Neural cell (in vitro differentiated cells): ENCODE measurements at regions not wholly inside any gene's neighbourhood (a gene's known extent, or its start where the extent isn't known, plus 50 kb on each side); places are given as distances from the start of the nearest gene placed in this dataset.

Source experiments
- EP300 ChIP-seq: fragments of 450-650 bp; conservative IDR thresholded peaks from 2 replicates; pipeline ENCODE4 v1.6.1; 2014; ENCODE audit warnings: antibody characterized with exemption, mild to moderate bottlenecking, moderate library complexity; ENCODE audit not compliant: poor library complexity, severe bottlenecking
- EZH2 ChIP-seq: fragments of 200-600, 300-800 bp; shearing (Covaris generic), sonication (generic); IDR thresholded peaks from 2 replicates; pipeline ENCODE4 v1.6.1; 2014; ENCODE audit warnings: antibody characterized with exemption, low read length, borderline replicate concordance, mild to moderate bottlenecking; ENCODE audit not compliant: insufficient read depth, poor library complexity, severe bottlenecking
- MXI1 ChIP-seq: fragments of 450-650 bp; conservative IDR thresholded peaks from 2 replicates; pipeline ENCODE4 v1.6.1; 2014; ENCODE audit warnings: antibody characterized with exemption, mild to moderate bottlenecking; ENCODE audit not compliant: poor library complexity, severe bottlenecking
- POLR2AphosphoS5 ChIP-seq: IDR thresholded peaks from 2 replicates; pipeline ENCODE4 v1.6.1; 2012
- REST ChIP-seq: IDR thresholded peaks from 2 replicates; pipeline ENCODE4 v1.6.1; 2012; ENCODE audit warnings: borderline replicate concordance
- TF ChIP-seq, protein P1 (sequence below): fragments of 450-650 bp; IDR thresholded peaks from 2 replicates; pipeline ENCODE4 v1.5.1; 2014; ENCODE audit warnings: antibody characterized with exemption, mild to moderate bottlenecking, moderate library complexity; ENCODE audit not compliant: poor library complexity, severe bottlenecking

DNA sequence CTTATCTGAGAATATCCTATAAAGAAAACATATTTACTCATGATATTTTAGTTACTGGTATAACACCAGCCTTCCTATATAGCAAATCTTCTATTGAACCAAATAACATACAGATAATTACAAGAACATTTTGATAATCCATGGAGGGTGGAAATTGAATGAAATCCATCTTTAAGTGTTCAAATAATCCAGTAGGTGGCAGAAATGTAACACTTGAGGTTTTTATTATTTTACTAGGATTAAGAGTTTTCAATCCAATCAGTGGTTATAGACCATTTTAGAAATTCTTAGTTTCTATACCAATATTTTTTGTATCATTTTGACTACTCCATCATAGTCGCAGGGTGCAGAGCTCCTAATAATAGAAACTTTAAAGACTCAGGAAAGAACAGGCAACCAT, 101.9 kb upstream of the KCNH8 start:
- TF ChIP-seq, protein P1, sequence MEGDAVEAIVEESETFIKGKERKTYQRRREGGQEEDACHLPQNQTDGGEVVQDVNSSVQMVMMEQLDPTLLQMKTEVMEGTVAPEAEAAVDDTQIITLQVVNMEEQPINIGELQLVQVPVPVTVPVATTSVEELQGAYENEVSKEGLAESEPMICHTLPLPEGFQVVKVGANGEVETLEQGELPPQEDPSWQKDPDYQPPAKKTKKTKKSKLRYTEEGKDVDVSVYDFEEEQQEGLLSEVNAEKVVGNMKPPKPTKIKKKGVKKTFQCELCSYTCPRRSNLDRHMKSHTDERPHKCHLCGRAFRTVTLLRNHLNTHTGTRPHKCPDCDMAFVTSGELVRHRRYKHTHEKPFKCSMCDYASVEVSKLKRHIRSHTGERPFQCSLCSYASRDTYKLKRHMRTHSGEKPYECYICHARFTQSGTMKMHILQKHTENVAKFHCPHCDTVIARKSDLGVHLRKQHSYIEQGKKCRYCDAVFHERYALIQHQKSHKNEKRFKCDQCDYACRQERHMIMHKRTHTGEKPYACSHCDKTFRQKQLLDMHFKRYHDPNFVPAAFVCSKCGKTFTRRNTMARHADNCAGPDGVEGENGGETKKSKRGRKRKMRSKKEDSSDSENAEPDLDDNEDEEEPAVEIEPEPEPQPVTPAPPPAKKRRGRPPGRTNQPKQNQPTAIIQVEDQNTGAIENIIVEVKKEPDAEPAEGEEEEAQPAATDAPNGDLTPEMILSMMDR, result peak; percentile 53
- TF ChIP-seq EP300 (no peak), EZH2 (no peak), POLR2AphosphoS5 (no peak), MXI1 (no peak), REST (no peak)
